GM12865 (cell line): ENCODE measurements at regions not wholly inside any gene's neighbourhood (a gene's known extent, or its start where the extent isn't known, plus 50 kb on each side); places are given as distances from the start of the nearest gene placed in this dataset.

Source experiments
- DNase-seq: peaks from one replicate; pipeline ENCODE4 v3.0.0; 2010; ENCODE audit warnings: low read depth
- H3K4me3 ChIP-seq: 2 replicates; pipeline ENCODE4 v1.5.1; 2011; ENCODE audit warnings: mild to moderate bottlenecking, low read depth, low read length, control low read depth
- CTCF ChIP-seq: IDR thresholded peaks from 2 replicates; pipeline ENCODE4 v1.5.1; 2011; ENCODE audit warnings: low read length, control low read depth, low read depth, inconsistent platforms; ENCODE audit not compliant: insufficient read depth; ENCODE audit errors: missing control alignments

- no peak for DNase-seq
- TF ChIP-seq CTCF: no peak
- H3K4me3 ChIP-seq: no peak overlapping the region
Measured at GRCh38 chr2:120401275-120402066, 55.5 kb downstream of the INHBB start.

GRCh38 chr2:120402067-120402433 is 56.1 kb downstream of the INHBB start:
- DNase-seq: no peak
- TF ChIP-seq CTCF: no peak
- no peak overlapping the region for H3K4me3 ChIP-seq

GRCh38 chr2:120402508-120402907 is 56.6 kb downstream of the INHBB start:
- no peak overlapping the region for H3K4me3 ChIP-seq
- TF ChIP-seq CTCF: no peak
- DNase-seq: no peak

- H3K4me3 ChIP-seq: no peak overlapping the region
- DNase-seq: no peak
- no peak for TF ChIP-seq CTCF
Measured at GRCh38 chr2:120403261-120403660, 57.3 kb downstream of the INHBB start.

GRCh38 chr2:120403676-120404075 is 57.7 kb downstream of the INHBB start:
- no peak for TF ChIP-seq CTCF
- no peak for DNase-seq
- H3K4me3 ChIP-seq: no peak overlapping the region

GRCh38 chr2:120404274-120404673 is 58.3 kb downstream of the INHBB start:
- no peak overlapping the region for H3K4me3 ChIP-seq
- TF ChIP-seq CTCF: no peak
- no peak for DNase-seq

- H3K4me3 ChIP-seq: no peak overlapping the region
- no peak for TF ChIP-seq CTCF
- no peak for DNase-seq
Measured at GRCh38 chr2:120404941-120405758, 59.2 kb downstream of the INHBB start.
